ENCODE measurements at regions not wholly inside any gene's neighbourhood (a gene's known extent, or its start where the extent isn't known, plus 50 kb on each side); places are given as distances from the start of the nearest gene placed in this dataset.

DNA sequence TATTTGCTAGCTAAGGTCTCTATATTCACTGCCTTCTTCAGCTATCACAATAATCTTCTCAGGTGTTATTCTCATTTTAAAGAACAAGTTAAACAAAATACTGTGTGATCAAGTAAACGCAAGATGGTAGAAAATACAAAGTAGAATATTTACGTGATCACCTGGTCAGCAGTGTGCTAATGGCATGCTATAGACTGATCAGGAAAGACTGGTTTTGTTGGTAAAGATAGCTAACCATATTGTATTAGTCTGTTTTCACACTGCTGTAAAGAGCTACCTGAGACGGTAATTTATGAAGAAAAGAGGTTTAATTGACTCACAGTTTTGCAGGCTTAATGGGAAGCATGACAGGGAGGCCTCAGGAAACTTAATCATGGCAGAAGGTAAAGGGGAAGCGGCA lies 50.4 kb downstream of the ZBTB38 start:
- Histone ChIP-seq H4K91ac (replicated peaks; ENCODE audit: insufficient read length, low read length) (no peak overlapping the region), H3K9me3 (ENCODE audit: insufficient read depth in 2 of 2, low read depth in 1 of 2, low read length in 1 of 2) (no peaks in the 10 kb centered on the region), H2BK20ac (ENCODE audit: low read length) (no peak overlapping the region), H3K4ac (replicated peaks; ENCODE audit: insufficient read length, low read depth, low read length) (no peak overlapping the region), H4K5ac (ENCODE audit: insufficient read length, low read depth, low read length) (no peak overlapping the region), H3K27me3 (replicated peaks in 1 of 4; ENCODE audit: control insufficient read depth in 3 of 4, extremely low read depth in 1 of 4, insufficient read depth in 3 of 4, low read length in 3 of 4) (peaks cover 0 to 1% (median 0%) of the 10 kb centered on the region in 4 experiments; a peak in 1 of 7 replicates), H3K23ac (ENCODE audit: insufficient read length) (no peak overlapping the region), H3K79me1 (ENCODE audit: low read depth, low read length) (no peaks in the 10 kb centered on the region), H3K9ac (replicated peaks in 1 of 4; ENCODE audit: extremely low read depth in 1 of 4, low read depth in 3 of 4, low read length in 3 of 4) (no peak overlapping the region), H2BK12ac (ENCODE audit: low read depth, low read length) (no peak overlapping the region), H4K8ac (ENCODE audit: extremely low read depth, insufficient read depth, low read length) (no peak overlapping the region), H3K56ac (replicated peaks; ENCODE audit: insufficient read length, low read depth, low read length) (no peak overlapping the region), H3K4me2 (ENCODE audit: insufficient read depth in 1 of 2, low read depth in 2 of 2, low read length in 2 of 2) (no peak overlapping the region), H2AK5ac (ENCODE audit: low read depth, low read length) (no peak overlapping the region), H3K23me2 (ENCODE audit: low read depth, low read length) (no peaks in the 10 kb centered on the region), H2BK120ac (replicated peaks; ENCODE audit: low read depth, low read length) (no peak overlapping the region), H4K20me1 (replicated peaks in 1 of 2; ENCODE audit: control insufficient read depth in 1 of 2, insufficient read depth in 2 of 2, low read length in 2 of 2) (no peaks in the 10 kb centered on the region), H2AFZ (ENCODE audit: low read length) (no peak overlapping the region), H2BK15ac (ENCODE audit: low read length) (no peak overlapping the region), H3K4me1 (replicated peaks in 1 of 4; ENCODE audit: control insufficient read depth in 3 of 4, insufficient read depth in 4 of 4, low read length in 3 of 4) (no peaks in the 10 kb centered on the region), H2BK5ac (ENCODE audit: low read depth, low read length) (no peak overlapping the region), H3K27ac (ENCODE audit: low read depth, low read length) (no peak overlapping the region), H3K14ac (ENCODE audit: insufficient read length) (no peak overlapping the region), H3K18ac (ENCODE audit: extremely low read depth, low read length) (no peak overlapping the region), H3K79me2 (ENCODE audit: control insufficient read depth in 1 of 2, insufficient read depth in 2 of 2, low read length in 2 of 2) (no peaks in the 10 kb centered on the region), H3K4me3 (ENCODE audit: extremely low read depth in 1 of 4, insufficient read depth in 2 of 4, low read depth in 3 of 4, low read length in 4 of 4) (no peak overlapping the region), H3K36me3 (ENCODE audit: control insufficient read depth in 2 of 4, insufficient read depth in 4 of 4, low read length in 3 of 4) (no peaks in the 10 kb centered on the region)
- ChIA-PET POLR2A (ENCODE audit: partially characterized antibody) (interaction anchor here (1.2 kb wide), 1 partner anchor 36 kb away, joined by 3 read pairs; no protein-coding TSS in a partner anchor), CTCF (ENCODE audit: partially characterized antibody) (interaction anchor here (1.0 to 15.5 kb wide), 7 partner anchors 12 to 107 kb away, joined by 3 to 205 read pairs (median 5); no protein-coding TSS in a partner anchor)
- FAIRE-seq (no peak), DNase-seq (ENCODE audit: low read depth in 1 of 2, low spot score in 2 of 2) (no peak)
- WGBS, 2 experiments (ENCODE audit: extremely low coverage in 1 of 2, insufficient coverage in 1 of 2, insufficient read length in 1 of 2, insufficient replicate concordance in 2 of 2, low coverage in 1 of 2, low lambda C conversion rate in 2 of 2, missing lambda C conversion rate in 1 of 2), result 92% methylated on average over 4 of the region's 4 CpGs; no CpG with 5 or more reads in 1 of the 2 experiments
- TF ChIP-seq ASH2L (IDR thresholded peaks at IDR 0.05; ENCODE audit: low read length) (no peak), RFX5 (IDR thresholded peaks at IDR 0.05; ENCODE audit: borderline replicate concordance, low read depth, low read length) (no peak), NRF1 (IDR thresholded peaks at IDR 0.05; ENCODE audit: low read depth, low read length) (no peak), RAD21 (IDR thresholded peaks at IDR 0.05 in 1 of 2, conservative IDR thresholded peaks at IDR 0.05 in 1 of 2; ENCODE audit: low read depth in 2 of 2, low read length in 2 of 2) (no peak), FOSL1 (IDR thresholded peaks at IDR 0.05; ENCODE audit: insufficient read depth, low read depth, low read length) (no peak), SIRT6 (IDR thresholded peaks at IDR 0.05; ENCODE audit: low read length) (no peak), JUND (IDR thresholded peaks at IDR 0.05; ENCODE audit: low read length) (no peak), TBP (IDR thresholded peaks at IDR 0.05; ENCODE audit: low read depth, low read length) (no peak), E2F6 (IDR thresholded peaks at IDR 0.05) (no peak)
